Kidney (tissue), 13 donors: ENCODE measurements at regions not wholly inside any gene's neighbourhood (a gene's known extent, or its start where the extent isn't known, plus 50 kb on each side); places are given as distances from the start of the nearest gene placed in this dataset.

Source experiments
- DNase-seq, 5 donors: peaks; one replicate each; pipeline ENCODE4 v3.0.0-alpha.2; 2013 to 2020
- FAIRE-seq: peaks from 2 replicates; lab custom pipeline; 2012; peaks lifted over from hg19 to GRCh38; lab: Jason Lieb, UNC
- H3K27ac ChIP-seq, 2 donors: one replicate each; pipeline ENCODE4 v1.7.0; 2013; ENCODE audit warnings: low read depth in 2 of 2, low read length in 2 of 2, inconsistent platforms in 1 of 2
- H3K27me3 ChIP-seq: one replicate; pipeline ENCODE4 v1.7.1; 2013; ENCODE audit warnings: low read length, inconsistent platforms; ENCODE audit not compliant: control insufficient read depth, insufficient read depth
- H3K36me3 ChIP-seq, 3 donors: one replicate each; pipeline versions ENCODE4 v1.7.0 to v1.7.1; 2013; ENCODE audit warnings: low read length in 3 of 3, control low read depth in 1 of 3, inconsistent platforms in 1 of 3; ENCODE audit not compliant: insufficient read depth in 3 of 3, control insufficient read depth in 2 of 3
- H3K4me1 ChIP-seq, 3 donors: one replicate each; pipeline versions ENCODE4 v1.7.0 to v1.7.1; 2013; ENCODE audit warnings: low read length in 3 of 3, inconsistent platforms in 1 of 3, low read depth in 1 of 3; ENCODE audit not compliant: control insufficient read depth in 2 of 3, insufficient read depth in 2 of 3
- H3K4me3 ChIP-seq, 3 donors: one replicate each; pipeline versions ENCODE4 v1.7.0 to v1.8.1; 2013; ENCODE audit warnings: low read length in 3 of 3, control low read depth in 1 of 3, inconsistent platforms in 1 of 3
- H3K9ac ChIP-seq, 3 donors: one replicate each; pipeline versions ENCODE4 v1.7.0 to v1.7.1; 2013; ENCODE audit warnings: low read length in 3 of 3, control low read depth in 1 of 3, inconsistent platforms in 1 of 3
- H3K9me3 ChIP-seq, 3 donors: one replicate each; pipeline versions ENCODE4 v1.7.0 to v1.7.1; 2013; ENCODE audit warnings: low read length in 3 of 3, control low read depth in 1 of 3, inconsistent platforms in 1 of 3; ENCODE audit not compliant: control insufficient read depth in 2 of 3, insufficient read depth in 1 of 3
- intact Hi-C: fragments of 100-400 bp; cut with DNase I; formaldehyde crosslinking; loops from one replicate; pipeline ENCODE4 v1.11.1; 2022
- TF ChIP-seq, protein P1 (sequence below): IDR thresholded peaks from 3 replicates; pipeline ENCODE4 v1.5.1; 2012; ENCODE audit warnings: mild to moderate bottlenecking, moderate library complexity, borderline replicate concordance; ENCODE audit not compliant: insufficient read depth; ENCODE audit errors: extremely low read depth
- donor health status: control.
- donor health status: control.
- donor health status: control.
- donor health status: control.
- donor health status: control.
- donor health status: DM: yes; HTN: yes; CAD: no.
- donor health status: Normal renal cell carcinoma (clear cell type).

DNA sequence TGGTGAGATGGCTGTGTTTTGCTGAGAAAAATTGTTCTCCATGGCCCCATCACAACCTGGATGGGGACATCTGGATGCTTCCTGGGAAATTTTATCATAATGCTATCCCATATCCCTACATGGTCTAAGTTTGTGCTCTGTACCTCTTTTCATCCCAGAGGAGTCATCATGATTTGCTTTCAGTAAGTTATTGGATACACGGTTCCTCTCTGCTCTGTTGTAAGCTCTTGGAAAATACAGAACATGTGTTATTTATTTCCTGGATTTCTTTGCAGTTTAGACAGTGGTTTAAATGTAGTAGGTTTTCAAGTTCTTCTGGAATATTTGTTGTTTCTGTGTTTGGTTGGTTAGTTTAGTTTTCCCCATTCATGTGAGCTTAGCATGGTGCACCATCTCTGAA is 129.2 kb upstream of the ECI2 start:
- DNase-seq (no peak), FAIRE-seq (no peak)
- H3K4me1 ChIP-seq = no peaks in the 10 kb centered on the region
- no peak overlapping the region for H3K27ac ChIP-seq
- intact Hi-C loops = no loop called here
- H3K9ac ChIP-seq = no peak overlapping the region
- H3K9me3 ChIP-seq = no peaks in the 10 kb centered on the region
- H3K36me3 ChIP-seq = no peaks in the 10 kb centered on the region
- no peak overlapping the region for H3K4me3 ChIP-seq
- TF ChIP-seq, protein P1, sequence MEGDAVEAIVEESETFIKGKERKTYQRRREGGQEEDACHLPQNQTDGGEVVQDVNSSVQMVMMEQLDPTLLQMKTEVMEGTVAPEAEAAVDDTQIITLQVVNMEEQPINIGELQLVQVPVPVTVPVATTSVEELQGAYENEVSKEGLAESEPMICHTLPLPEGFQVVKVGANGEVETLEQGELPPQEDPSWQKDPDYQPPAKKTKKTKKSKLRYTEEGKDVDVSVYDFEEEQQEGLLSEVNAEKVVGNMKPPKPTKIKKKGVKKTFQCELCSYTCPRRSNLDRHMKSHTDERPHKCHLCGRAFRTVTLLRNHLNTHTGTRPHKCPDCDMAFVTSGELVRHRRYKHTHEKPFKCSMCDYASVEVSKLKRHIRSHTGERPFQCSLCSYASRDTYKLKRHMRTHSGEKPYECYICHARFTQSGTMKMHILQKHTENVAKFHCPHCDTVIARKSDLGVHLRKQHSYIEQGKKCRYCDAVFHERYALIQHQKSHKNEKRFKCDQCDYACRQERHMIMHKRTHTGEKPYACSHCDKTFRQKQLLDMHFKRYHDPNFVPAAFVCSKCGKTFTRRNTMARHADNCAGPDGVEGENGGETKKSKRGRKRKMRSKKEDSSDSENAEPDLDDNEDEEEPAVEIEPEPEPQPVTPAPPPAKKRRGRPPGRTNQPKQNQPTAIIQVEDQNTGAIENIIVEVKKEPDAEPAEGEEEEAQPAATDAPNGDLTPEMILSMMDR = no peak
- no peaks in the 10 kb centered on the region for H3K27me3 ChIP-seq

DNA sequence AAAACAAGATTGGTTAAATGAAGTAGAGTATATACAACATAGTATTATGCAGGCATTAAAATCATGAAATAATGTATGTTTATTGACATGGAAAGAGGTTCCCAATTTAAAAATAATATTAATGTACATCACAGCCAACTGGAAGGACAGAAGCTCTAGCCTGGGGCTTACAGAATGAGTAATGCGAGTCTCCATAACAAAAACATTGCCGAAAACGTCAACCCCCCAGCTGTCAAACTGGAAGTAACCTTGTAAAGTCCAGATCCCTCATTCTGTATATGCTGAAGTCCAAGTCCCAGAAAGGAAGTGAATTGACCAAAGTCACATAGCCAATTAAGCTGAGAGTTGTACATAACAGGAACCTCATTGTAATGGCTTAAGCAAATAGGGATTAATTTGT is 128.7 kb upstream of the ECI2 start:
- DNase-seq (no peak), FAIRE-seq (no peak)
- Histone ChIP-seq H3K9ac (no peak overlapping the region), H3K9me3 (no peaks in the 10 kb centered on the region), H3K4me1 (no peaks in the 10 kb centered on the region), H3K4me3 (no peak overlapping the region), H3K27ac (no peak overlapping the region), H3K36me3 (no peaks in the 10 kb centered on the region), H3K27me3 (no peaks in the 10 kb centered on the region)
- TF ChIP-seq, protein P1 = no peak
- intact Hi-C loops = no loop called here

DNA sequence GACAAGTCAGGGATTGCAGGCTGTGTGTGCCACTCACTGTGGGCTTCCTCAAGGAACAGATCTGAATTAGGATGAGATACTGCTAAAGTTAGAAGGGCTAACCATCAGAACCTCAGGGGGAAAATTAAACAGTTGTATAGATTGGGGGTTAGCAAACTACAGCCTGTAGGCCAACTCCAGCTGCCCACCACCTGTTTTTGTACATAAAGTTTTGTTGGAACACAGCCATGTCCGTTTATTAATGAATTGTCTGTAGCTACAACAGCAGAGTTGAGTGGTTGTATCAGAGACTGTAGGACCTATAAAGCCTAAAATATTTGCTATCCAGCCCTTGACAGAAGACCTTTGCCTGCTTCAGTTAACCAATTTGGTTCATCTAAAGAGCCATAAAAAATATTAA is 127.2 kb upstream of the ECI2 start:
- intact Hi-C loops = no loop called here
- no peak overlapping the region for H3K27ac ChIP-seq
- no peaks in the 10 kb centered on the region for H3K27me3 ChIP-seq
- DNase-seq (peak in 2 of 5 donors; percentile 19 to 65), FAIRE-seq (no peak)
- H3K4me3 ChIP-seq = no peak overlapping the region
- H3K36me3 ChIP-seq = no peaks in the 10 kb centered on the region
- TF ChIP-seq, protein P1 = no peak
- H3K9ac ChIP-seq = no peak overlapping the region
- H3K4me1 ChIP-seq = no peaks in the 10 kb centered on the region
- no peaks in the 10 kb centered on the region for H3K9me3 ChIP-seq

DNA sequence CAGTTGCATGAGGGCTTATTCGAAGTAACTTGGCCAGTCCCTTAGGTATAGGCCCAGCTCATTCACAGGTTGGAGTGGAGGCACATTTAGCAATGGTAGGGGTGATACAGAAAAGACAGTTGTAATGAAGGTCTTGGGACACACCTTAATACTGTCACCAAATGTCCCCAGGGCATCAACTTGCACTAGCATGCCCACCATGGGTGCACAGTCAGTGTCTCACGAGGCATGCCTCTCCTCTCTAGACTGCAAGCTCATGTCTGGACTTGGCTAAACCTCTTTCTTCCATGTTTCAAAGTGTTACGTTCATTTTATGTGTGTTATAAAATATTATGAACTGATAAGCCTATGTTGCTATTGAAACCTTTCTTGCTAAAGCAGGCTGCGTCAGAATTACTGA is 124.0 kb upstream of the ECI2 start:
- no peak for FAIRE-seq
- intact Hi-C loops = no loop called here

More for the DNA sequence above, 124.0 kb upstream of the ECI2 start:
- Histone ChIP-seq H3K9ac (no peak overlapping the region), H3K4me3 (no peak overlapping the region), H3K27ac (no peak overlapping the region), H3K4me1 (no peaks in the 10 kb centered on the region), H3K36me3 (no peaks in the 10 kb centered on the region), H3K27me3 (no peaks in the 10 kb centered on the region), H3K9me3 (no peaks in the 10 kb centered on the region)
- TF ChIP-seq, protein P1 = no peak
- DNase-seq = no peak
